Keratinocyte (primary cell): ENCODE measurements at regions not wholly inside any gene's neighbourhood (a gene's known extent, or its start where the extent isn't known, plus 50 kb on each side); places are given as distances from the start of the nearest gene placed in this dataset.

Experiments used
- CTCF ChIP-seq, 3 experiments: IDR thresholded peaks in 1 of 3; conservative IDR thresholded peaks in 1 of 3; optimal IDR thresholded peaks in 1 of 3; 2 replicates in 2 of 3; 3 replicates in 1 of 3; pipeline versions ENCODE3 to v1.5.1; 2011; ENCODE audit warnings: low read length in 3 of 3, mild to moderate bottlenecking in 3 of 3, moderate library complexity in 2 of 3, control low read depth in 1 of 3, inconsistent platforms in 1 of 3; ENCODE audit not compliant: insufficient read depth in 2 of 3; ENCODE audit errors: extremely low read depth in 1 of 3
- EZH2 ChIP-seq: IDR thresholded peaks from one replicate; pipeline ENCODE4 v1.6.1; 2012; ENCODE audit warnings: inconsistent platforms, mild to moderate bottlenecking, low read length, moderate library complexity

GRCh38 chr16:13587181-13587580 lies 332.8 kb upstream of the ERCC4 start:
- TF ChIP-seq CTCF (optimal IDR thresholded peaks at IDR 0.05 in 1 of 3, IDR thresholded peaks at IDR 0.05 in 1 of 3, conservative IDR thresholded peaks at IDR 0.05 in 1 of 3; ENCODE audit: extremely low read depth in 1 of 3, insufficient read depth in 2 of 3, low read length in 3 of 3), result no peak
- TF ChIP-seq EZH2, result no peak
